HCT116 (cell line): ENCODE measurements at regions not wholly inside any gene's neighbourhood (a gene's known extent, or its start where the extent isn't known, plus 50 kb on each side); places are given as distances from the start of the nearest gene placed in this dataset.

Source experiments
- CBX3 ChIP-seq: IDR thresholded peaks from 2 replicates; pipeline ENCODE4 v1.6.1; 2012; ENCODE audit warnings: low read depth
- EZH2 ChIP-seq: fragments of 200-600 bp; sonication (generic); IDR thresholded peaks from 2 replicates; pipeline ENCODE4 v1.6.1; 2017; ENCODE audit warnings: antibody characterized with exemption, mixed run types
- MAX ChIP-seq: IDR thresholded peaks from 2 replicates; pipeline ENCODE4 v1.6.1; 2012
- POLR2AphosphoS5 ChIP-seq: IDR thresholded peaks from 2 replicates; pipeline ENCODE4 v1.6.1; 2011; ENCODE audit warnings: mild to moderate bottlenecking, low read depth, low read length, moderate library complexity
- SRF ChIP-seq: IDR thresholded peaks from 2 replicates; pipeline ENCODE4 v1.6.1; 2012; ENCODE audit warnings: low read depth
- YY1 ChIP-seq: IDR thresholded peaks from 2 replicates; pipeline ENCODE4 v1.6.1; 2011; ENCODE audit warnings: low read length, low read depth, moderate library complexity, mild to moderate bottlenecking; ENCODE audit not compliant: insufficient replicate concordance; ENCODE audit errors: extremely low read depth
- TF ChIP-seq, protein P1 (sequence below), 3 experiments: fragments of 200-600 bp in 1 of 3; sonication (generic) in 1 of 3; IDR thresholded peaks in 2 of 3; conservative IDR thresholded peaks in 1 of 3; 2 replicates each; pipeline ENCODE4 v1.5.1; 2012 to 2017; ENCODE audit warnings: low read depth in 2 of 3, low read length in 2 of 3, antibody characterized with exemption in 1 of 3, borderline replicate concordance in 1 of 3, control low read depth in 1 of 3, mild to moderate bottlenecking in 1 of 3, mixed read lengths in 1 of 3, mixed run types in 1 of 3, moderate library complexity in 1 of 3; ENCODE audit not compliant: insufficient read depth in 1 of 3

DNA sequence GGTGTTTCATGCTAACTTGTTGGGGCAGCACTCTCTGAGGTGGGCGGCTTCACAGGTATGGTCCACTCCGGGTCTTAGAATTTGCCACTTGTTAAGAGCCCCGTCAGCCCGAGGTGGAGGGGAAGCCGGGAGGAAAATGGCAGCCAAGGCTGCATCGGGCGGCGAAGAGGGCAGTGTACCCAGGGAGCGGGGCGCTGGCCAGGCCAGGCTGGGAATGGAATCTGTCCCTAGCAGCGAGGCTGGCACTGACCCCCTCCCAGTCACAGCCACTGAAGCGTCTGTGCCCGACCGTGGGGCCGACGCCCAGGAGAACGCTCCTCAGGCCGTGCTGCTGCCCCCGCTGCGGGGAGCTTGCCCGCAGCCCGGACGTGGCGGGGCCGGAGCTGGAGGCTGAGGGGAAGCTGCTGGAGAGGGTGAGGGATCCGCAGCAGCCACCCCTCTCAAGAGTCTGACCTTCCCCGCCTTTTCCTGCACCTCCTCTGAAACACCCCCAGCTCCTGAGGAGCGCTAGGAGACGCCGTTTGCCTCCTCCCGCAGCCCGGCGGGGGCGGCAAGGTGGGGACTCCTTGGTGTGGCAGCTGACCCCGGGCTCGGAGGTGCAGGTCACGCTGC, 313.8 kb upstream of the SPRY2 start:
- TF ChIP-seq, protein P1, sequence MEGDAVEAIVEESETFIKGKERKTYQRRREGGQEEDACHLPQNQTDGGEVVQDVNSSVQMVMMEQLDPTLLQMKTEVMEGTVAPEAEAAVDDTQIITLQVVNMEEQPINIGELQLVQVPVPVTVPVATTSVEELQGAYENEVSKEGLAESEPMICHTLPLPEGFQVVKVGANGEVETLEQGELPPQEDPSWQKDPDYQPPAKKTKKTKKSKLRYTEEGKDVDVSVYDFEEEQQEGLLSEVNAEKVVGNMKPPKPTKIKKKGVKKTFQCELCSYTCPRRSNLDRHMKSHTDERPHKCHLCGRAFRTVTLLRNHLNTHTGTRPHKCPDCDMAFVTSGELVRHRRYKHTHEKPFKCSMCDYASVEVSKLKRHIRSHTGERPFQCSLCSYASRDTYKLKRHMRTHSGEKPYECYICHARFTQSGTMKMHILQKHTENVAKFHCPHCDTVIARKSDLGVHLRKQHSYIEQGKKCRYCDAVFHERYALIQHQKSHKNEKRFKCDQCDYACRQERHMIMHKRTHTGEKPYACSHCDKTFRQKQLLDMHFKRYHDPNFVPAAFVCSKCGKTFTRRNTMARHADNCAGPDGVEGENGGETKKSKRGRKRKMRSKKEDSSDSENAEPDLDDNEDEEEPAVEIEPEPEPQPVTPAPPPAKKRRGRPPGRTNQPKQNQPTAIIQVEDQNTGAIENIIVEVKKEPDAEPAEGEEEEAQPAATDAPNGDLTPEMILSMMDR (IDR thresholded peaks at IDR 0.05 in 2 of 3, conservative IDR thresholded peaks at IDR 0.05 in 1 of 3; ENCODE audit: borderline replicate concordance in 1 of 3, insufficient read depth in 1 of 3, low read depth in 2 of 3, low read length in 2 of 3), result no peak
- TF ChIP-seq EZH2 (no peak), YY1 (no peak), CBX3 (no peak), MAX (no peak), SRF (no peak), POLR2AphosphoS5 (no peak)
